Hematopoietic multipotent progenitor cell (in vitro differentiated cells): ENCODE measurements at regions not wholly inside any gene's neighbourhood (a gene's known extent, or its start where the extent isn't known, plus 50 kb on each side); places are given as distances from the start of the nearest gene placed in this dataset.
A peak's percentile ranks its signal among the peaks of the same experiment; 100 is the strongest.
"Not testable (repeated sequence)": the region's sequence is repeated elsewhere in the genome, so short reads cannot be mapped to it uniquely, and the experiment has no call there.

Source experiments
- DNase-seq, 3 donors: peaks; one replicate each; pipeline ENCODE4 v3.0.0-alpha.2; 2011 to 2015; ENCODE audit warnings: low read depth in 2 of 3, low spot score in 2 of 3

DNA sequence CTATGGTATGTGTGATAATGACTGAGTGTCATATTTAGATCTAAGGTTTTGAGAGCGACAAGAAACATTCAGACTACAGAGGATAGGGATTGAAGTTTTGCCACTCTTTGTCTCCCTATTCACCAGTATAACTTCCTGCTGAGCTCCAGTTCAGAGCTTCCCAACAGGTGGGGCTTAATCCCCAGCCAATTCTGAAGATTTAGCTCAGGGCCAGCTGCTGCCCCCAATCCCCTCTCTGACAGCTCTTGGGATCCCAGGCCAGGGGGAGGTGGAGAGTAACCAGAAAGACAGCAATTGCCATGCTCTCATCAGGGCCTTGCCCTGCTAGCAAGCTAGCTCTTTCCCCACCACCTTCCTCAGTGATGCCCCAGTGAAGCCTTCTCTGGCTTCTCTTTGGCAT is 57.8 kb downstream of the TRIL start:
- DNase-seq: no peak

DNA sequence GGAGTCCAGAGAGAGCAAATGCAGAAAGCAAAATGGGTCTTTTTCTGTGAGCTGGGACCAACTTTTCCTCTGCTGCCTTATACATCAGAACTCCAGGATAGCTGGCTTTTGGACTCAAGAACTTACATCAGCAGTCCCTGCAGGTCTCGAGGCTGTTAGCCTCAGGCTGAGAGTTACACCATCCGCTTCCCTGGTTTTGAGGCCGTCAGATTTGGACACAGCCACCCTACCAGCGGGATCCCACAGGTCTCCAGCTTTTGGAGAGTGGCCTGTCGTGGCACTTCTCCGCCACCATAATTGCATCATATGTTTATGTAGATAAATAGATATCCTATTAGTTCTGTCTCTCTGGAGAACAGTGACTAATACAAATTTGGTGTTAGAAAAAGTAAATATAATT is 64.2 kb downstream of the TRIL start:
- no peak for DNase-seq

DNA sequence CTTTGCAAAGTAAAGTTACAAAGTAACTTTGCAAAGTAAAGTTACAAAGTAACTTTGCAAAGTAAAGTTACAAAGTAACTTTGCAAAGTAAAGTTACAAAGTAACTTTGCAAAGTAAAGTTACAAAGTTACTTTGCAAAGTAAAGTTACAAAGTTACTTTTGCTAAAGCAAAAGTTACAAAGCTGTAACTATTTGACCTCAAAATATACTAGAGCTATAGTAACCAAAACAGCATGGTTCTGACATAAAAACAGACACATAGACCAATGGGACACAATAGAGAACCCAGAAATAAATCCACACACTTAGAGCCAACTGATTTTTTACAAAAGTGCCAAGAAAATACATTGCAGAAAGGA is 66.3 kb downstream of the TRIL start:
- DNase-seq: not testable (repeated sequence)

DNA sequence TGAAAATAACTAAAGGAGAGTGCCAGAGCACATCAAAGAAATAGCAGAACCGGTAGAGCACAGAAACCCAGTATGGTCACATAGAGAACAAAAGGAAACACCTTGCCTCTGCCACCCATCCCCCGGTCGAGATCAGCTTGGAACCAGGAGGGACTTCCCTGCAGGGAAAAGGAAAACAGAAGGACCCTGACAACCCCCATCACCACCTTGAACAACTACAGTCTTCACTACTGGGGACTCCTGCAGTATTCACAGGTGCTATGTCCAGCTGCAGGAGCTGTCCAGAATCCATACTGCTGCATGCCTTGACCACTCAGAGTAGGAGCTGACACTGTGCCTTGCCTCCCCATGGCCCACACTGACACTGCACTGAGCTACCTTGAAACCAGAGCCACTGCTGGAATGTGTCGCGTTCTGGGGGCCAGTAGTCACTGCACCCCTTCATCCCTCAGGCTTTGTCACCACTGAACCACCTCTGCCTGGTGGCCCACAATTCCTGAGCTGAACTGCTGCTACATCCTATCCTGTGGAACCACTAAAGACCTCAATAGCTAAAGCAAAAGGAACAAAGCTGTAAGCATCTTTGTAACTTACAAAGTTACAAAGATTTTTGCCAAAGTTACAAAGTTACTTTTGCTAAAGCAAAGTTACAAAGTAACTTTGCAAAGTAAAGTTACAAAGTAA is 66.8 kb downstream of the TRIL start:
- DNase-seq: peak in 1 of 3 donors; percentile 33

DNA sequence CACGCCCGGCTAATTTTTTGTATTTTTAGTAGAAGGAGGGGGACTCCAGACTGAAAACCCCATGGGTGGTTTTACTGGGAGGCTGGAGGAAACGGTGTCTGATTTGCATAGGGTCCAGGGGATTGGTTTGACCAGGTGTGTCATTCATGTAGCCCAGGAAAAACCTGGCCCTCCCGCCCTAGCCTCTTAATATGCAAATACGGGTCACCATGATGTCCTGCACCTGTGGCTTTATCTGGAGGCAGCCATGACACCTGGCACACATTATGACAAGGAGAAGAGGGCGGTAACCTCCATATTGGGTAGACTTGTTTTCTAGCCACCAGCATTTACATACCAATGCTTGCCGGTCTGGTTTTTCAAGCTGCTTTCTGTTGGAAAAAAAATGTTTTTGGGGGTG is 68.0 kb downstream of the TRIL start:
- DNase-seq: no peak

DNA sequence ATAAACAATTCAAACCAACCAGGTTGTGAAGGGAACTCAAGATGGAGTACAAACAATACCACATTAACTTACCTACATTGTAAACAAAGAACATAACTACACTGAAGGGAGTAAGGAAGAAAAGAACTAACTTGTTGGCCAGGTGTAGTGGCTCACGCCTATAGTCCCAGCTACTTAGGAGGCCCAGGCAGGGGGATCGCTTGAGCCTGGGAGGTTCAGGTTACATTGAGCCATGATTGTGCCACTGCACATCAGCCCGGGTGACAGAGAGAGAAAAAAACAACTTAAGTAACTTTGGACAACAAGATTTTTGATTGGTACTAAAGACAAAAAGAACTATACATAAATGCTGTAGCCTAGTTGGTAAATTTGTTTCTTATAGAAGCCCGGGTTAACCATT is 68.8 kb downstream of the TRIL start:
- no peak for DNase-seq

DNA sequence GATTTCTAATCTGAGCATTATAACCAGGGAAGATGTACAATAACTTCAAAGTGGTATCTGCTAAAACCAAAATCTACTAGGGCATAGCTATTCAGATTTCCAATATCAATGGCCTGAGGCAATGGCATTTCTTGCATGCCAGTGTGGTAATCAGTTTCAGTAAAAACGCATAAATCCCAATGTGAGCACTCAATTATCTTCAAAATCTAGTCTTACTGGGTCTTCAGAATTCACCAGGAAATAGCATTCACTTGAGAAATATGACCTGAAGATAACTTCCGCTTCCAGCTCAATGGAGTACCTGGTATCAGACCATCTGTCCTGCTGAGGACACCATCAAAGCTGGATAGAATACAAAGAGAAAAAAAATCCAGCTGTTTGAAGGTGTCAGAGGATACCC is 72.4 kb downstream of the TRIL start:
- no peak for DNase-seq

DNA sequence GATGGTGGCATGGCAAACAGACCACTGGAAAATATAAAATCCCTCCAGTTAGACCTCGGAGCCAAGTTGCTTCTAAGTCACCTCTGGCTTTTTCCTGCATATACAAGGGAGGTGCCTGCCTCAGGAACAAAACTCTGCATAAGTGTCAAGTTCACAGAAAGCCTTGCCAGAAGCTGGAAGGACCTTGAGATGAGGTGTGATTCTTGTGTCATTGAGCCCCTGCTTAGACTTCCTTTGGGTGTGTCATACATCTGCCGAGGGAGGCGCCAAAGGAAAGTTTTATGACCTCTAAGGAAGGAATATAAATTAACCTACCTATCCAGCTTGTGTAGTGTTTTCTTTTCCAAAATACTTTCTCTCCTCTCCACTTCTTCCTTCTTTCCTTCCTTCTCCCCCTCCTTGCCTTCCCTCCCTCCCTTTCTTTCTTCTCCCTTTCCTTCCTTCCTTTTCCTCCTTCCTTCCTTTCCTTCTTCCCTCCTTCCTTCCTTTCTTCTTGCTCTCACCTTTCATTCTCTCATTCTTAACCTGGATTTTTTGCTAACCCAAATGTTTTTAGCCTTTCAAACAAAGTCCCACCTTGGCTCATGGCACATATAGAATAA is 75.2 kb downstream of the TRIL start:
- DNase-seq: no peak

DNA sequence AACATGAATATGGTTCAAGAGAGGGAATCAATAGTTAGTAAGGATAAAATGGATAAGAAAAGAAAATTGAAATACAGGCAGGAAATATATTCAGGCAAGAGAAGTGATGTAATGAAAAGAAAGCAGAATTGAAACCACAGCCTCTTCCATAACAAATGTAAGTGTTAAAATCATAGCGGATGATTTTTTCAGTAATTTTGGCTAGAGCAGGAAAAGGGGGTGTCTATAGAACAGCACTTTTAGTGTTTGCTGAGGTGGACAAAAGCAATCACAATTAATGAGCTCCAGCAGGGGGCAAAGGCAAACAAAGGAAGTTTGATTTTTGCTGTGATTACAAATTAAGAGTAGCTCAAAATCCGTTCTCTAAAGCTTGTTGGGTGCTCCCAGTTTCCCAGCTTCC is 79.0 kb downstream of the TRIL start:
- DNase-seq: no peak

DNA sequence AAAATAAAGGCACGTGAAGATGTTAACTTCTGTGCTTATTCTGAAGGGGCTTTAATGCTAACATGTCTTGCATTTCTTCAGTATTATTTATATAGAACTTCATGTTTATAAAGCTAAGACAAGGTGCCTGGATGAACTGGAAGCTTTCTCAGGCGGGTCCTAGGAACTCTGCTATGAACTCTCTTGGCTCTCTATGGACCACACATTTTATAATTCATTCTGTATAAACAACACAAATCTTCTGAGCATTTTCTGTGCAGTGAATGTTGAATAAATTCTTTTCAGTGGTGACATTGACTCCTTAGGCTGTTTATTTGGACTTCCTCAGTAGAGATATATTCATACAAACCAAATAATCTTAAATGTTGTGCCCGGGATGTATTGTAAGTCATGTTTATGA is 79.6 kb downstream of the TRIL start:
- DNase-seq: no peak
